NOMO-1 treated with dmso at 0.1 percent for 144 hours (cell line): ENCODE measurements at regions not wholly inside any gene's neighbourhood (a gene's known extent, or its start where the extent isn't known, plus 50 kb on each side); places are given as distances from the start of the nearest gene placed in this dataset.
"Not testable (repeated sequence)": the region's sequence is repeated elsewhere in the genome, so short reads cannot be mapped to it uniquely, and the experiment has no call there.

Experiments
- DNase-seq: peaks from one replicate; lab custom pipeline; 2025; ENCODE audit not compliant: unreplicated experiment; lab: John Stamatoyannopoulos, UW

GRCh38 chr7:65146118-65146914, 139.8 kb upstream of the ERV3-1 start:
- DNase-seq, result not testable (repeated sequence)

GRCh38 chr7:65145710-65146109, 139.2 kb upstream of the ERV3-1 start:
- DNase-seq, result not testable (repeated sequence)

GRCh38 chr7:65145008-65145407, 138.5 kb upstream of the ERV3-1 start:
- DNase-seq, result not testable (repeated sequence)

GRCh38 chr7:65144557-65144956, 138.1 kb upstream of the ERV3-1 start:
- DNase-seq, result not testable (repeated sequence)

GRCh38 chr7:65144119-65144518, 137.6 kb upstream of the ERV3-1 start:
- not testable (repeated sequence) for DNase-seq

- DNase-seq, result not testable (repeated sequence)
These were observed 135.4 kb upstream of the ERV3-1 start for GRCh38 chr7:65141894-65142293.

GRCh38 chr7:65141405-65141778, 134.9 kb upstream of the ERV3-1 start:
- DNase-seq, result not testable (repeated sequence)

- not testable (repeated sequence) for DNase-seq
These were observed 134.3 kb upstream of the ERV3-1 start for GRCh38 chr7:65140543-65141404.

- DNase-seq, result not testable (repeated sequence)
These were observed 130.4 kb upstream of the ERV3-1 start for GRCh38 chr7:65136850-65137249.

- DNase-seq, result not testable (repeated sequence)
These were observed 126.6 kb upstream of the ERV3-1 start for GRCh38 chr7:65133087-65133486.

- DNase-seq, result not testable (repeated sequence)
These were observed 125.8 kb upstream of the ERV3-1 start for GRCh38 chr7:65132256-65132655.

- DNase-seq, result not testable (repeated sequence)
These were observed 120.9 kb upstream of the ERV3-1 start for GRCh38 chr7:65127364-65127763.

- not testable (repeated sequence) for DNase-seq
These were observed 118.1 kb upstream of the ERV3-1 start for GRCh38 chr7:65124600-65124999.

GRCh38 chr7:65105650-65106203, 99.2 kb upstream of the ERV3-1 start:
- DNase-seq, result not testable (repeated sequence)

GRCh38 chr7:65100499-65100898, 94.0 kb upstream of the ERV3-1 start:
- DNase-seq, result not testable (repeated sequence)

GRCh38 chr7:65081669-65082055, 75.2 kb upstream of the ERV3-1 start:
- not testable (repeated sequence) for DNase-seq

GRCh38 chr7:65080799-65081668, 74.5 kb upstream of the ERV3-1 start:
- peak; percentile 65 for DNase-seq

- not testable (repeated sequence) for DNase-seq
These were observed 68.5 kb upstream of the ERV3-1 start for GRCh38 chr7:65074959-65075358.

- not testable (repeated sequence) for DNase-seq
These were observed 66.7 kb upstream of the ERV3-1 start for GRCh38 chr7:65073160-65073559.

- DNase-seq, result not testable (repeated sequence)
These were observed 65.5 kb upstream of the ERV3-1 start for GRCh38 chr7:65071854-65072431.
